ENCODE measurements at regions not wholly inside any gene's neighbourhood (a gene's known extent, or its start where the extent isn't known, plus 50 kb on each side); places are given as distances from the start of the nearest gene placed in this dataset.
"Not testable (repeated sequence)": the region's sequence is repeated elsewhere in the genome, so short reads cannot be mapped to it uniquely, and the experiment has no call there.

- no peak for DNase-seq
Observed at GRCh38 chr15:95616306-95616705, 714.2 kb upstream of the NR2F2 start.

DNA sequence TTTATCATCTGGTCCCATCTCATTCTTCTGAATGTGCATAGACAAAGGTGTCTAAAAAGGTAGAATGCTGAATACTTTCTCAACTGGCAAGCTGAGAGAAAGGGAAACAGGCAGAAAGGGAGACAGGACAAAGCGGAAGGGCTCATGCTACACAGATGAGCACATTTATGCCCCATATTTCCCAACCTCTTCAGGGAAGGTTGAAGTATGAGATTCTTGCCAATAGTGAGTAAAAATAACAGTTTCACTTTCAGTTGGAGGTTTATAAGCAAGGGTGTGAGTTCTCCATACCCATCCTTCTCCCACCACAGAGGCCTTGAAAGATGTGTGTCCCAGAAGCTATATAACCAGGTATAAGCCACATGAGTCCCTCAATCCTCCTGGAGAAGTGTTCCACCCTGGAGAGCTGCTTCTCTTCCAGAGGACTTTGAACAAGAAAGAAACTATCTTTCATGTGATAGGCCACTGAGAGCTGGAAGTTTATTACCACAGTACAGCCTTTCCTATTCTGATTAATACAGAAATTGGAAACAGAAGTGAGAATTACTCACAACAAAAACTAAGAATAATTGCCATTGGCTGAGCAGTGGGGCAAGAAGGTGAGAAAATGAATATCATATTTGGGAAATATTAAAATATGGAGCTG is 709.4 kb upstream of the NR2F2 start:
- DNase-seq, result no peak

- DNase-seq, result no peak
Observed at GRCh38 chr15:95622843-95623242, 707.7 kb upstream of the NR2F2 start.

- no peak for DNase-seq
Observed at GRCh38 chr15:95624100-95624499, 706.4 kb upstream of the NR2F2 start.

GRCh38 chr15:95624616-95625361 is 705.7 kb upstream of the NR2F2 start:
- DNase-seq, result no peak

DNA sequence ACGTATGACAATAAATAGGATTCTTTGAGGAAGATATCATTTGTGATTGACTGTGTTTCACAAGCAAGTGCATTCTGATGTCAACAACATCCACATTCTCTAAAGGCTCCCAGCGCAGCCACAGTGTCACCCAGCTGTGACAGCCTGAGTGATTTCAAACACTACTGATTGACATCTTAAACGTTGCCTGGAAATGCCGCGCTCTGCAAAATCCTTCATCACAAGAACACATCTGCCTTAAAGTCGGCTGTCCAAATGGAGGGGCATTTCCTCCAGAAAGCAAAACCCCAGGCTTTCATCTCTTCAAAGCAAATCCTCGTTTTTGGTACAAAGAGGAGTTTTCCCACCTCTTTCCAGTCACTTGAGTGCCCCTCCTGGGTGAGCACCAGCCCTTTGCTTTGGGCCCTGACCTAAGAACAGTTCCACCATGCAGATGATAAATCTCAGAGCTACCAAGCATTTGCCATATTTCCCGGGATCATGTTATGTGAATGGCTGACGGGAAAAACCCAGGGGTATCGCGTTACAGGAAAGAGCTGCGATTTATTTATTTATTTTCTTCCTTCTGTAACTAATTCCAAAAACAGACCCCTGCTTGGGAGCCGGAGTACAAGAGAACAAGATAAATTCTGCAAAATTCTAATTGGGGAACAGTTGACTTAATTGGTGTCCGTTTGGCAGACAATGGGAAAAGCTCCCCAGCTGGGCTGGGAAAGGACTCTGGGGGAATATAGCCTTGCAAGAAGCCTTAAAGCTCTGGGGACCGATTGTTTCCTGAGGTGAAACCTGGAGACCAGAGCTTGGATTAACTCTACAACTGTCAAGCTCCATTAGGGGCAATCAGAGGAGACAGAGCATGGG is 703.8 kb upstream of the NR2F2 start:
- peak; percentile 67 for DNase-seq

GRCh38 chr15:95629503-95630168 is 700.9 kb upstream of the NR2F2 start:
- no peak for DNase-seq

GRCh38 chr15:95630683-95631082 is 699.8 kb upstream of the NR2F2 start:
- DNase-seq, result no peak

DNA sequence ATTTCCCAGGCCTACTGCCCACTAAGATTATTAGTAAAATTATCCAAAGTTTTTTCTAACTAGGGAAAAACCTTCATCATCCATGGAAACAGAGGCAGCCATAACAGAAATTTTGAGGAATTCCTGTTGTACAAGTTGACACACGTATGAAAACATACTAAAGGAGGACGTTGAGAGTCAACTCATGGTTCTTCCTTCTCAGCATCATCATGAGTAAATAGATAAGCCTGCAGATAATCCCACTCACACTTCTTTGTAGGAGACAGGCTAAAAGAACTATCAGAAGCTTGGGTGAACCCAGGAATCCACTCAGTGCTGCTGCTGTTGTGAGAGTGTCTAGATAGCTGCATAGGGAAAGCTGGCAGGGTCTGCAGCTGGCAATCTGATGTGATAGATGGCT is 694.8 kb upstream of the NR2F2 start:
- no peak for DNase-seq

DNA sequence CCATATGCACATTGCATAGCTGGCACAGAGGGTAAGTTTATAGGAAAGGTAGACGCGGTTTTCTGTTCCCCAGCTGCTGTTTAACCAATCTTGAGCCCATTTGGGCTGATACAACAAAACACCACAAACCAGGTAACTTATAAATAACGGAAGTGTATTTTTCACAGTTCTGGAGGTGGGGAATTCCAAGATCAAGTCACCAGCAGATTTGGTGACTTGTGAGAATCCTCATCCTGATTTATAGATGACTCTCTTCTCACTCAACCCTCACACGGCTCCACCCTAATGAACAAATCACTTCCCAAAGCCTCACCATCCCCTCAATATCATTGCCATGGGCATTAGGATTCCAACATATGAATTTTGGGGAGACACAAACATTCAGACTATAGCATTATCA is 694.4 kb upstream of the NR2F2 start:
- DNase-seq, result no peak

- not testable (repeated sequence) for DNase-seq
Observed at GRCh38 chr15:95637234-95637633, 693.3 kb upstream of the NR2F2 start.

DNA sequence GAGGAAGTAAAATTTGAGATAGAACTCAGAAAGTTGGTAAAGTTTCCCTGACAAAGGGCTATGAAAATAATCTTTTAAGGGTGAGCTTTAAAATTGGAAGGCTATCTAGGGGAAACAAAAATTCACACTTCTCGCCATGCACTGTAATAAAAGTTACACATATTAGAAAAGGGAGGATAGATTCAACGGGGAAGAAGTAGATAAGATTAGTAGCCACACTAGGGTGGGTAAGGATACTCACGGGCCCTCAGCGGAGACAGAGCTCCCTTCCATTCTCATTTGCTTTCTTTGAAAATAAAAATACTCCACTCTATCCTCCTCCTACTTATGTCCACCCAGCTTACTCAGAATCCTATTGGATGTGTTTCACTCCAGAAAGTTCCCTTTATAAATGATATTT is 691.3 kb upstream of the NR2F2 start:
- DNase-seq, result no peak

DNA sequence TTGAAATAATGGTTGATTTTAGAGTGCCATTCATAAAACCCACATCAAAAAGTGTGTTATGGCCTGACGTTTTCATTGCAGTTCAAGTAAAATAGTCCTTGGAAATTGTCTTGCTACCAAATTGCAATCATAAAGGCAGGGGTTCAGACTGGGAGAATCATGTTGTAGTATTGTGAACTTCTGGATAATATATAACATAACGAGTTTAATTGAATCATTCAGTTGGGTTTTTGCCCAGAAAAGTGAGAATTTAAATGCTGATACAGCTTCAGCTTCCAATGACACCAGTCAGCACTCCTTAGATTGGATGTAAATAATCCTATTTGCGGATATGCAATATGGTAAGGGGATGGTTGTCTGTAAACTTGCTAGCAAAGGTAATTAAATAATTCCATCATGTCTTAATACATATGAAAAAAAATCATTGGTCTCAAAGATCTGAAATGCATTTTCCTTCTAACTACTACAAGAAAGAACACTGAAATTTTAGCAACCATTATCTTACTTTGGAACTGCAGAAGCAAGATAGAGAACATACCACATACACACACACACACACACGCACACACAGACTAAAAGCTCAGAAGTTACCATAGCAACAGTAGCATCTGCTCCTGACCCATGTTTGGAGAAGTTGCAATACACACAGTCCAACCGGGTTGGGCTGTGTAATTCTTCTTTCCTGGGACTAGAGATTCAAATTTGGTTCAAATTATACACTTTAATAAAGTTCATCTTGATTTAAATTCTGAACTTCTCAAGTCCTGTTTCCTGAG is 686.2 kb upstream of the NR2F2 start:
- DNase-seq, result peak; percentile 52

DNA sequence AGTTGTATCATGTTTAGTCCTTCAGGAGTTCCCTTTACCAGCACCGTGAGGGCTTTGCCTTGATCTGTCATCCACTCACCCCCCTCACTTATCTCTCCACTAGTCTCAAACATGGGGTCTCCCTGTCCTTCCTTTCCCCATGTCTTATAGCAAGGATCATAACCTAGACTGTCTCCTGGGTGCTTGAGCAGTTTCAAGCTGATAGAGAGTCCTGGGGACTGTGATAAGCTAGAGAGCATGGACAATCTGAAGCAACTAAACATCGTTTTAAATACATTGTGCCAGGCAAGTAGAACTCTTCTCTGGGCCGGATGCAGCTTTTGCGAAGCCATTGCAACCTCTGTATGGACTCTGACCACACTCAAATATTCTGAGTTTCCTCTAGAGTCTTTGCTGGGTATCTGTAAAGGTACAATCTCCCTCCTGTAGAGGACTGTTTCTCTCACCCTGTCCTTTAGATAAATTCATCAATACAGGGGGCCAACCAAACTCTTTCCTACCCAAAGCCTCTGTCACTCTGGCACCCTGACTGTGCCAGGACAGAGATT is 684.6 kb upstream of the NR2F2 start:
- DNase-seq, result no peak

- DNase-seq, result peak; percentile 54
Observed at GRCh38 chr15:95646484-95647273, 683.8 kb upstream of the NR2F2 start.

GRCh38 chr15:95647531-95648277 is 682.8 kb upstream of the NR2F2 start:
- no peak for DNase-seq

DNA sequence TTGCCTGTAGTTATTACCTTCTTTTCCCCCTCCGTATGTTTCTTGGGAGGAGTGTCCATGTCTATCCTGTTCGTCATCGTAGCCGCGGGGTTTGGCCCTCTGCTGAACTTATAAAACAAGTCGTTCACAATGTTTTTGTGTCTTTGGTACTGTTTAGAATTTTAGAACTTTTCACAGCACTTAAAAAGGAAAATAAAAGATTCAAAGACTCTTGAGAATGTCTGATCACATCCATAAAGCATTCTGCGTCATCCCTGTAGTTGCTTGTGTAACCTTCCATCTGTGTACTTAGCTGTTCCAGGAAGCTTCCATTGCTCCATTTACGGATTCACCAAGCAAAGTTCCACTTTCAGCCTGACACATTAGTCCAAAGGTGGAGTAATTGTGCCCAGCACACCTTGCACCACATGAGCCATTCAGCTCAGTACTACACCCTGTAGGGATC is 677.1 kb upstream of the NR2F2 start:
- DNase-seq, result no peak

- no peak for DNase-seq
Observed at GRCh38 chr15:95655089-95655607, 675.4 kb upstream of the NR2F2 start.

- DNase-seq, result no peak
Observed at GRCh38 chr15:95656595-95656994, 673.9 kb upstream of the NR2F2 start.

DNA sequence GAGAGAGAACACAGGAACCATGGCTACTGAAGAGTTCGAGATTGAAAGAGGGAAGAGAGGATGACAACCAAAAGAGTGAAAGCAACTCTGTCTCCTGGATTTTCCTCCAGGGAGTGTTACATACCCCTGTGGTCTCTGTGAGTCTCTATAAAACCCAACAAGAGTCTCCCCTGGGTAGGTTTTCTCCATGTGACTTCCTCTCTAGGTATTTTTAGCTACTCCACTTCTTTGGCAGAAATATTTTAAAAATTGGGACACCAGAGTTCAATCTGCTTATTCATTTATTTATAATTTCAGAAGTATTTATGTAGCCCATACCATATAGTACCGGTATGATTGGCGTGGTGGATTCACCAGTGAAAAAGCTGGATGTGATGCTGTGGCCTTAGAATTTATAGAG is 671.7 kb upstream of the NR2F2 start:
- no peak for DNase-seq

Data from tongue (tissue), 1 donor.